RWPE2 (cell line): ENCODE measurements at regions not wholly inside any gene's neighbourhood (a gene's known extent, or its start where the extent isn't known, plus 50 kb on each side); places are given as distances from the start of the nearest gene placed in this dataset.

ENCODE experiments used
- ATAC-seq: fragments of 200-7000 bp; cut with Tn5 transposase; 3 replicates; pipeline ENCODE4 v1.9.1; 2021; ENCODE audit warnings: low read depth
- DNase-seq: peaks from one replicate; pipeline ENCODE4 v3.0.0-alpha.2; 2020; ENCODE audit warnings: low spot score
- H3K27ac ChIP-seq: fragments of 450-650 bp; 2 replicates; pipeline ENCODE4 v1.5.1; 2017; ENCODE audit warnings: mild to moderate bottlenecking; ENCODE audit not compliant: poor library complexity, severe bottlenecking
- H3K27me3 ChIP-seq: fragments of 250-450 bp; sonication (Bioruptor Pico); 2 replicates; pipeline ENCODE4 v1.5.1; 2021; ENCODE audit warnings: mild to moderate bottlenecking, moderate library complexity; ENCODE audit not compliant: insufficient read depth, poor library complexity, severe bottlenecking
- H3K36me3 ChIP-seq: fragments of 250-450 bp; sonication (Bioruptor Pico); 2 replicates; pipeline ENCODE4 v1.5.1; 2020; ENCODE audit warnings: low read depth, mild to moderate bottlenecking, moderate library complexity
- H3K4me1 ChIP-seq: fragments of 250-450 bp; sonication (Bioruptor Pico); 2 replicates; pipeline ENCODE4 v1.5.1; 2021; ENCODE audit warnings: mild to moderate bottlenecking, moderate library complexity; ENCODE audit not compliant: insufficient read depth, poor library complexity, severe bottlenecking
- H3K4me3 ChIP-seq: fragments of 250-450 bp; sonication (Bioruptor Pico); 2 replicates; pipeline ENCODE4 v1.5.1; 2021; ENCODE audit warnings: mild to moderate bottlenecking, moderate library complexity; ENCODE audit not compliant: severe bottlenecking
- H3K9me3 ChIP-seq: fragments of 250-450 bp; sonication (Bioruptor Pico); 2 replicates; pipeline ENCODE4 v1.5.1; 2021; ENCODE audit warnings: mild to moderate bottlenecking, moderate library complexity; ENCODE audit not compliant: severe bottlenecking
- TF ChIP-seq, protein P1 (sequence below): fragments of 450-650 bp; IDR thresholded peaks from one replicate; pipeline ENCODE4 v1.5.1; 2017; ENCODE audit warnings: mild to moderate bottlenecking, moderate library complexity; ENCODE audit not compliant: poor library complexity, severe bottlenecking

DNA sequence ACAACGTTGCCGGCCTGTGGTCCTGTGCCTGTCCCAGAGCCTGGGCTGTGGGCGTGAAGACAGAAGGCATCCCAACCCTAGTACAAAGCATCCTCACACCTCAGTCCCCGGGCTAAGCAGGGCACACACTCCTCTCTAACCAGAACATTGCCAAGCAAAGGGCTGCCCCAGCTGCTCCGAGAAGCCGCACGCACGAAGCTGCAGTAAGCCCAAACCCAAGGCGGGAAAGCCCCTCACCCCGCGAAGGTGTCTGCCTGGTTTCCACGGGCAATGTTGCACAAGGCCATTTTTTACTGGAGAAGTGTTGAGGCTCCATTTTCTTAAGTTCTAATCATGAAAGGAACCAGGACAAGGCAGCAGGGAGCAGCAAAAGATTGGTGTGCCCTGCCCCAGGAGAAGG is 519.0 kb downstream of the NPHP4 start:
- Histone ChIP-seq H3K4me1 (no peaks in the 10 kb centered on the region), H3K27me3 (no peaks in the 10 kb centered on the region), H3K9me3 (no peaks in the 10 kb centered on the region), H3K4me3 (no peak overlapping the region), H3K36me3 (no peaks in the 10 kb centered on the region), H3K27ac (no peak overlapping the region)
- DNase-seq (no peak), ATAC-seq (no peak)
- TF ChIP-seq, protein P1, sequence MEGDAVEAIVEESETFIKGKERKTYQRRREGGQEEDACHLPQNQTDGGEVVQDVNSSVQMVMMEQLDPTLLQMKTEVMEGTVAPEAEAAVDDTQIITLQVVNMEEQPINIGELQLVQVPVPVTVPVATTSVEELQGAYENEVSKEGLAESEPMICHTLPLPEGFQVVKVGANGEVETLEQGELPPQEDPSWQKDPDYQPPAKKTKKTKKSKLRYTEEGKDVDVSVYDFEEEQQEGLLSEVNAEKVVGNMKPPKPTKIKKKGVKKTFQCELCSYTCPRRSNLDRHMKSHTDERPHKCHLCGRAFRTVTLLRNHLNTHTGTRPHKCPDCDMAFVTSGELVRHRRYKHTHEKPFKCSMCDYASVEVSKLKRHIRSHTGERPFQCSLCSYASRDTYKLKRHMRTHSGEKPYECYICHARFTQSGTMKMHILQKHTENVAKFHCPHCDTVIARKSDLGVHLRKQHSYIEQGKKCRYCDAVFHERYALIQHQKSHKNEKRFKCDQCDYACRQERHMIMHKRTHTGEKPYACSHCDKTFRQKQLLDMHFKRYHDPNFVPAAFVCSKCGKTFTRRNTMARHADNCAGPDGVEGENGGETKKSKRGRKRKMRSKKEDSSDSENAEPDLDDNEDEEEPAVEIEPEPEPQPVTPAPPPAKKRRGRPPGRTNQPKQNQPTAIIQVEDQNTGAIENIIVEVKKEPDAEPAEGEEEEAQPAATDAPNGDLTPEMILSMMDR = no peak

DNA sequence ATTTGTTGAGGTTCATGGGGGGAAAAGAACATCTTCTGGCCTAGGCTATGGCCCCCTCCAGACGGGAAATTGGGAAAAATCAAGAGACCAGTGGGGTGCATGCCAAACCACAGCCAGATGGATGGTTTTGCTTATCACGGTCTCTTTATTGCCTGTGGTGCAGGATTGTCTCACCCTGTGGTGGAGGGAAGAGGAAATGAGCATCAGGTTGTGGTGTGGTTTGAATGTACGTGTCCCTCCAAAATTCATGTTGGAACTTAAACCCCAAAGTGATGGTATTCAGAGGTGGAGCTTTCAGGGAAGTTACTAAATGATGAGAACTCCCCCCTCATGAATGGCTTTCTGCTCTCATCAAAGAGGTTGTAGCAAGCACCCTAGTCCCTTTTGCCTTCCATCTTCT is 525.7 kb downstream of the NPHP4 start:
- no peak for DNase-seq
- Histone ChIP-seq H3K4me1 (no peaks in the 10 kb centered on the region), H3K9me3 (no peaks in the 10 kb centered on the region), H3K27me3 (no peaks in the 10 kb centered on the region), H3K27ac (no peak overlapping the region), H3K4me3 (no peak overlapping the region), H3K36me3 (no peaks in the 10 kb centered on the region)
- TF ChIP-seq, protein P1 = no peak
- no peak for ATAC-seq

DNA sequence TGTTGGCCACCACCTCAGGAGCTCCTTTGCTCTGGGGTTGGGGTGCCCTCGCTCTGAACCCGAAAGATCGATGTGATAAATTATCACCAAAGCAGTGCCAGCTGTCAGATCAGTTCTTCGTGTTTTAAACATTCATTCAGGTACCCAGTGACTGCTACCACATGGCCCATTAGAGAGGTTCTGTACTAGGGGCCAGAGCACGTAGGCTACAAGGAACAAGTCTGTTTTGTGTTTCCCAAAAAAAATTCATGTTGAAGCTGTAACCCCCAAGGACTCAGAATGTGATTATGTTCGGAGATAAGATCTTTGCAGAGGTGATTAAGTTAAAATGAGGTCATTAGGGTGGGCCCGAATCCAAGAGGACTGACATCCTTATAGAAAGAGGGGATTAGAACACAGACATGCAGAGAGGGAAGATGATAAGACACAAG is 526.9 kb downstream of the NPHP4 start:
- H3K27ac ChIP-seq = no peak overlapping the region
- H3K9me3 ChIP-seq = no peaks in the 10 kb centered on the region
- no peak for DNase-seq
- ATAC-seq = no peak
- no peak overlapping the region for H3K4me3 ChIP-seq
- TF ChIP-seq, protein P1 = no peak
- no peaks in the 10 kb centered on the region for H3K36me3 ChIP-seq
- no peaks in the 10 kb centered on the region for H3K27me3 ChIP-seq
- no peaks in the 10 kb centered on the region for H3K4me1 ChIP-seq

DNA sequence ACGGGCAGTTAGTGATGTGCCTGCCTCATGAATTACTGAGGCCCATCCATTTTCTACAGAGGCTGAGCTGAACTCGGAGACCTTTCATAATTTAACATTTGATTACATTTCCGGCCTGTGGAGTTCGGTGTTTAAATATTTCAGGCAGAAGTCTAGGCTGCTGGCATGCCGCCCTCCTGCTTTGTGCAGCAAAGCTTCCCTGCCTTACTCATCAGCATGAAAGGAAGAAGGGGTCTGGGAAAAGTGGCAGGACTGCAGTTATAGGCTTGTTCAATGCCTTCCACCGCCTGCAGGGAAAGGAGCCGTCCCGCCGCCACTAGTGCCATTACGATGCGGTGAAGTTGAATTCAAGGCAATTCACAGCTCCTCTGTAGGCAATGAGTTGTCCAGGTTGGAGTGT is 527.9 kb downstream of the NPHP4 start:
- no peak overlapping the region for H3K27ac ChIP-seq
- H3K27me3 ChIP-seq = no peaks in the 10 kb centered on the region
- TF ChIP-seq, protein P1 = no peak
- ATAC-seq = no peak
- H3K36me3 ChIP-seq = no peaks in the 10 kb centered on the region
- no peak for DNase-seq
- H3K4me3 ChIP-seq = no peak overlapping the region
- no peaks in the 10 kb centered on the region for H3K4me1 ChIP-seq
- no peaks in the 10 kb centered on the region for H3K9me3 ChIP-seq

DNA sequence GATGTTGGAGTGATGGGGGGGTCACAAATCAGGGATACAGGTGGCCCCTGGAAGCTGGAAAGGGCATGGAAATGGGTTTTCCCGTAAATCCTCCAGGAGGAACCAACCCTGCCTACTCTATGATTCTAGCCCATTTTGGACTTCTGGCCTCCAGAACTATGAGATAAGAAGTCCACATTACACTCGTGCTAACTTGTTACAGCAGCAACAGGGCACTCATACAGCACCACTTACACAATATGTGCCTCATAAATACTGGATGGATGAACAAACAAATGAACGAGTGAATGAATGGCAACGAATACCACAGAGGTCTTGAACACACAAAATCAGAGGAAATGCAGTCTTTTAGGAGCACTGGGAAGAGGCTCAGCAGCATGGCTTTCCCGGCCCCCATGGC is 531.3 kb downstream of the NPHP4 start:
- no peak overlapping the region for H3K4me3 ChIP-seq
- H3K27me3 ChIP-seq = no peaks in the 10 kb centered on the region
- no peaks in the 10 kb centered on the region for H3K4me1 ChIP-seq
- ATAC-seq (no peak), DNase-seq (no peak)
- H3K9me3 ChIP-seq = no peaks in the 10 kb centered on the region
- no peaks in the 10 kb centered on the region for H3K36me3 ChIP-seq
- TF ChIP-seq, protein P1 = no peak
- H3K27ac ChIP-seq = no peak overlapping the region
